Breast epithelium (tissue), 4 donors: ENCODE measurements at regions not wholly inside any gene's neighbourhood (a gene's known extent, or its start where the extent isn't known, plus 50 kb on each side); places are given as distances from the start of the nearest gene placed in this dataset.

Experiments used
- DNase-seq, 2 donors: peaks; one replicate each; pipeline ENCODE4 v3.0.0-alpha.2; 2019; ENCODE audit warnings: low spot score in 2 of 2
- H3K27ac ChIP-seq, 2 donors: fragments of 200-600 bp; sonication (generic) in 1 of 2; one replicate each; pipeline ENCODE4 v1.5.1; 2016 to 2019; ENCODE audit warnings: mild to moderate bottlenecking in 1 of 2
- H3K27me3 ChIP-seq, 2 donors: fragments of 200-600 bp; sonication (generic) in 1 of 2; one replicate each; pipeline versions ENCODE4 v1.5.1 to v1.6.0; 2017 to 2019; ENCODE audit warnings: control low read depth in 1 of 2, mild to moderate bottlenecking in 1 of 2
- H3K36me3 ChIP-seq: fragments of 200-600 bp; one replicate; pipeline ENCODE4 v1.5.1; 2019
- H3K4me1 ChIP-seq, 2 donors: fragments of 200-600 bp; sonication (generic); one replicate each; pipeline ENCODE4 v1.5.1; 2016 to 2019; ENCODE audit warnings: control low read depth in 1 of 2
- H3K4me3 ChIP-seq, 3 donors: fragments of 200-600 bp; sonication (generic); 1 replicate in 2 of 3; 2 replicates in 1 of 3; pipeline ENCODE4 v1.5.1; 2016 to 2019; ENCODE audit warnings: mild to moderate bottlenecking in 3 of 3, moderate library complexity in 2 of 3
- H3K9me3 ChIP-seq, 2 donors: fragments of 200-600 bp; sonication (generic) in 1 of 2; one replicate each; pipeline ENCODE4 v1.5.1; 2016 to 2019; ENCODE audit warnings: control low read depth in 1 of 2
- POLR2A ChIP-seq: fragments of 450-650 bp; IDR thresholded peaks from one replicate; pipeline ENCODE4 v1.6.1; 2016; ENCODE audit warnings: antibody characterized with exemption, mild to moderate bottlenecking, moderate library complexity
- POLR2AphosphoS5 ChIP-seq, 3 donors: sonication (generic); formaldehyde crosslinking; IDR thresholded peaks; one replicate each; pipeline ENCODE4 v1.6.1; 2017; ENCODE audit warnings: antibody characterized with exemption in 3 of 3
- intact Hi-C: fragments of 100-400 bp; cut with DNase I; formaldehyde crosslinking; loops from one replicate; pipeline ENCODE4 v1.15.1; 2023; ENCODE audit warnings: low total_unique reads
- TF ChIP-seq, protein P1 (sequence below), 3 donors: fragments of 450-650 bp; IDR thresholded peaks; one replicate each; pipeline ENCODE4 v1.5.1; 2016 to 2017; ENCODE audit warnings: antibody characterized with exemption in 3 of 3, mild to moderate bottlenecking in 3 of 3, moderate library complexity in 3 of 3

DNA sequence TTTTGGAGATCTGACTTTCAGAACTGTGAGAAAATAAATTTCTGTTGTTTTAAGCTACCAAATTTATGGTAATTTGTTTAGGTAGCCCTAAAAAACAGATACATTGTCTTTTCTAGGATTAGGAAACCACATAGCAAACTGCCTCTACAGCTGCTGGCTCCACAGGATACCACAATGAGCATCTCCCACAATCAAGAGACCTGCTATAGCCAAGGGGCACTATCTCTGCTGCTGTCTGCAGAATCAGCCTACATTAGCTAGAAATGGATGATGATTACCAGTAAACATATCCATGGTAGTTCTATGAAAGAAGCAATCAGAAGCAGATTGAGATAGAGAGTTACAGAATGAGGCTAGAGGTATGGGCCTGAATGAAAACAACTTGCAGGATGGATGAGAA, 244.4 kb upstream of the NDST4 start:
- H3K27ac ChIP-seq: no peak overlapping the region
- DNase-seq: no peak
- peaks cover 9 to 21% of the 10 kb centered on the region in 2 donors for H3K9me3 ChIP-seq
- no peak overlapping the region for H3K4me3 ChIP-seq
- intact Hi-C loops: no loop called here
- TF ChIP-seq POLR2AphosphoS5 (IDR thresholded peaks at IDR 0.05): no peak
- TF ChIP-seq, protein P1, sequence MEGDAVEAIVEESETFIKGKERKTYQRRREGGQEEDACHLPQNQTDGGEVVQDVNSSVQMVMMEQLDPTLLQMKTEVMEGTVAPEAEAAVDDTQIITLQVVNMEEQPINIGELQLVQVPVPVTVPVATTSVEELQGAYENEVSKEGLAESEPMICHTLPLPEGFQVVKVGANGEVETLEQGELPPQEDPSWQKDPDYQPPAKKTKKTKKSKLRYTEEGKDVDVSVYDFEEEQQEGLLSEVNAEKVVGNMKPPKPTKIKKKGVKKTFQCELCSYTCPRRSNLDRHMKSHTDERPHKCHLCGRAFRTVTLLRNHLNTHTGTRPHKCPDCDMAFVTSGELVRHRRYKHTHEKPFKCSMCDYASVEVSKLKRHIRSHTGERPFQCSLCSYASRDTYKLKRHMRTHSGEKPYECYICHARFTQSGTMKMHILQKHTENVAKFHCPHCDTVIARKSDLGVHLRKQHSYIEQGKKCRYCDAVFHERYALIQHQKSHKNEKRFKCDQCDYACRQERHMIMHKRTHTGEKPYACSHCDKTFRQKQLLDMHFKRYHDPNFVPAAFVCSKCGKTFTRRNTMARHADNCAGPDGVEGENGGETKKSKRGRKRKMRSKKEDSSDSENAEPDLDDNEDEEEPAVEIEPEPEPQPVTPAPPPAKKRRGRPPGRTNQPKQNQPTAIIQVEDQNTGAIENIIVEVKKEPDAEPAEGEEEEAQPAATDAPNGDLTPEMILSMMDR (IDR thresholded peaks at IDR 0.05): no peak
- no peaks in the 10 kb centered on the region for H3K4me1 ChIP-seq
- H3K36me3 ChIP-seq: no peaks in the 10 kb centered on the region
- H3K27me3 ChIP-seq: no peaks in the 10 kb centered on the region

DNA sequence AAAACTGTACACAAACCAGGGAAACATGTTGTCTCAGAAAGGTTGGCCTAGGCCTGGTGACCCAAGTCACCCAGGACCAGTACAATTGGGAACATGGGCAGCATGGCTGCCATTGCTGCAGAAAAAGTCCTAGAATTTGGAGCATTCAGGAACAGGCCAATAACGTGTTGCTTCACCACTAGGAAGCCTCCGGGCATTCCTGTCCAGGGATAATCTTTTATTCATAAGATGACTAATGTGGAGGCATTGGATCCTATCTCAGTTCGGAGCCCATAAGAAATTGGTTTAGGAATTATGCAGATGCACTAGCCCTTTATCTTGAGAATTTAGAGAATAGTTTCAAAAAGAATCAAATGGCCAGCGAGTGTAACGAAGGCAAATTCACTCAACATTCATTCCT, 242.8 kb upstream of the NDST4 start:
- H3K4me3 ChIP-seq: no peak overlapping the region
- H3K9me3 ChIP-seq: peaks cover 9 to 23% of the 10 kb centered on the region in 2 donors
- intact Hi-C loops: no loop called here
- no peak for TF ChIP-seq POLR2A
- TF ChIP-seq, protein P1 (IDR thresholded peaks at IDR 0.05): no peak
- no peak for TF ChIP-seq POLR2AphosphoS5 (IDR thresholded peaks at IDR 0.05)
- no peaks in the 10 kb centered on the region for H3K4me1 ChIP-seq
- no peaks in the 10 kb centered on the region for H3K36me3 ChIP-seq
- no peaks in the 10 kb centered on the region for H3K27me3 ChIP-seq
- no peak overlapping the region for H3K27ac ChIP-seq
- no peak for DNase-seq

DNA sequence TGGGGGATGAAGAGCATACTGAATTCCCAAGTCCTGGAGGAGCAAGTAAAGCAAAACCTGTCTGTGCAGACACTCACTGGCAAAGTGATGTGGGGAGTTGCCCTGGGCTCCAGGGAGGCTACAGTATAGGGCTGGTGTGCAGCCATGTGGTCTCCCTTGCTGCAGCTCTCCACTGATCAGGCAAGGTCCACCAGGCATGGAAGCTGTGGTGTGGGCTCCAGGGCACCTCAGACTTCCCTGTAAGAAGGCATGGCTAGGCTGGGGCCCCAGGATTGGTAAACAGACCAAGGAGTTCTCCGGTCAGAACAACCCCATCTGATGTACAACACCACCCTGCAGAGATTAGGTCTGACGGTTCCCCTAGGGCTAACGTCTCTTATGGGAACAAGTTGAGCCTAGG, 241.9 kb upstream of the NDST4 start:
- H3K4me1 ChIP-seq: no peaks in the 10 kb centered on the region
- intact Hi-C loops: no loop called here
- no peak overlapping the region for H3K27ac ChIP-seq
- H3K36me3 ChIP-seq: no peaks in the 10 kb centered on the region
- H3K4me3 ChIP-seq: no peak overlapping the region
- H3K9me3 ChIP-seq: peaks cover 9 to 23% of the 10 kb centered on the region in 2 donors
- no peak for TF ChIP-seq POLR2A
- no peak for TF ChIP-seq POLR2AphosphoS5 (IDR thresholded peaks at IDR 0.05)
- TF ChIP-seq, protein P1 (IDR thresholded peaks at IDR 0.05): no peak
- H3K27me3 ChIP-seq: no peaks in the 10 kb centered on the region
- no peak for DNase-seq

DNA sequence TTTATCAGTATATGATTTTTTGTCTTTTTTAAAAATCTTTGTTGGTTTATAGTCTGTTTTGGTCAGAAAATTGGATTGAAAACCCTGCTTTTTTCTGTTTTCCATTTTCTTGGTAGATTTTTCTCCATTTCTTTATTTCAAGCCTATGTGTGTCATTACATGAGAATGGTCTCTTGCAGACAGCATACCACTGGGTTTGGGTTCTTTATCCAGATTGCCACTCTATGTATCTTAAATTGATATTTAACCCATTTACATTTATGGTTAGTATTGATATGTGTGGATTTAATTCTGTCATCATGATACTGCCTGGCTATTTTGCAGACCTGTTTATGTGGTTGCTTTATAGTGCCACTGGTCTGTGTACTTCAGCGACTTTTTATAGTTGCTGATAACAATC, 239.9 kb upstream of the NDST4 start:
- no peak for DNase-seq
- intact Hi-C loops: no loop called here
- Histone ChIP-seq H3K4me1 (no peaks in the 10 kb centered on the region), H3K27me3 (no peaks in the 10 kb centered on the region), H3K4me3 (no peak overlapping the region), H3K9me3 (peaks cover 9 to 23% of the 10 kb centered on the region in 2 donors), H3K27ac (no peak overlapping the region), H3K36me3 (no peaks in the 10 kb centered on the region)
- no peak for TF ChIP-seq POLR2A
- no peak for TF ChIP-seq POLR2AphosphoS5 (IDR thresholded peaks at IDR 0.05)
- TF ChIP-seq, protein P1 (IDR thresholded peaks at IDR 0.05): no peak

DNA sequence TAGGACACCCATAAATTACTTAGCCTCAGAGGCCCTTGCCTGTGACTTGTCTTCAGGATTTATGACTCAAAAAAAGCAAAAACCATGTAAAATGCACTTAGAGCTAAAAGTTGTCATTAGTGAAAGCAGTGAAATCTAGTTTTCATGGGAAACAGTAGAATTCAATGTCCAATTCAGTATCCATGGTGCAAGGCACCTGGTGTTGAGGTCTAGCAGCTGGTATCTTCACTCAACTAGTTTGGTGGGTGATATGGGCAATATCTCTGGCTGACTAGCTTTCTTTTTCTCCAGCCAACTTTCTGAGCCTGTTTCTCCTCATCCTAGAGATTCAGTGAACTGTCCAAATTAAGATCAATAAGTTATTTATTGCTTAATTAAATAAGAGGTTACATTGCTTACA, 229.8 kb upstream of the NDST4 start:
- TF ChIP-seq, protein P1 (IDR thresholded peaks at IDR 0.05): no peak
- TF ChIP-seq POLR2AphosphoS5 (IDR thresholded peaks at IDR 0.05) (no peak), POLR2A (no peak)
- intact Hi-C loops: no loop called here
- DNase-seq: no peak
- no peaks in the 10 kb centered on the region for H3K9me3 ChIP-seq
- no peaks in the 10 kb centered on the region for H3K4me1 ChIP-seq
- no peaks in the 10 kb centered on the region for H3K27me3 ChIP-seq
- no peak overlapping the region for H3K27ac ChIP-seq
- no peak overlapping the region for H3K4me3 ChIP-seq
- H3K36me3 ChIP-seq: no peaks in the 10 kb centered on the region
